GM19238 (cell line): ENCODE measurements at regions not wholly inside any gene's neighbourhood (a gene's known extent, or its start where the extent isn't known, plus 50 kb on each side); places are given as distances from the start of the nearest gene placed in this dataset.

Source experiments
- DNase-seq: peaks from one replicate; pipeline ENCODE4 v3.0.0; 2011; ENCODE audit warnings: low spot score; ENCODE audit not compliant: insufficient read length

DNA sequence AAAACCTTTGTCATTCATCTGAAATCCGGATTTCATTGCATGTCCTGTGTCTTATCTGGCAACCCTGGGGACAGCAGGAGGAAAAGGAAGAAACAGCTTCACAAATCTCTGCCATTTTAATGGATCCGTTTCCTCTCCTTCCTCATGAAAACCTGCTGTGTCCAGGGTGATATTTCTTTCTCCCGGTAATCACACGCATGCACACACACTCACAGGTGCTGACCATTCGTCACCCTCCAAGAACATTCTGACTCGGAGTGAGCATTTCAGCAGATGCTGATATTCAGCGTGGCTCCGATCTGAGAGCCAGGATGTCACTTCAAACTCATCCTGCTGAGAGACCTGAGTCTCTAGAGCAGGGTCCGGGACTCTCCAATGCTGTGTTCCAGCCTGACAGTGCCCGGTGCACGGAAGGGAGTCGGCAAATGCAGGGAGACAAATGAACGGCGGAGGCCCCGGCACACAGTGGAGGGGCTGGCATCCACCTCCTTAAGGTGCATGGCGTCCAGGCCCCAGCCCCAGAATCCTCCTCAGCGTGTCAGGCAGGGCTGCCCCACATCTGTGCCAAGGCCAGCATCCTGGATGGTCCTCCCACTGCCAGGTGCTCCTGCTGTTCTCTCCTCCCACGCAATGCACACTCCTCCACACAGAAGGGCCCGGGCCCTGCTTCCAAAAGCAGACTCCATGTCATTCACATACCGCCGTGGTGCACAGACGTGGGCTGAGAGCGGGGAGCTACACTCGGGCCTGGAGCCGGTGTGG, 70.7 kb downstream of the RBFOX3 start:
- no peak for DNase-seq

- no peak for DNase-seq
Measured at GRCh38 chr17:79538291-79538690, 72.6 kb downstream of the RBFOX3 start.

DNA sequence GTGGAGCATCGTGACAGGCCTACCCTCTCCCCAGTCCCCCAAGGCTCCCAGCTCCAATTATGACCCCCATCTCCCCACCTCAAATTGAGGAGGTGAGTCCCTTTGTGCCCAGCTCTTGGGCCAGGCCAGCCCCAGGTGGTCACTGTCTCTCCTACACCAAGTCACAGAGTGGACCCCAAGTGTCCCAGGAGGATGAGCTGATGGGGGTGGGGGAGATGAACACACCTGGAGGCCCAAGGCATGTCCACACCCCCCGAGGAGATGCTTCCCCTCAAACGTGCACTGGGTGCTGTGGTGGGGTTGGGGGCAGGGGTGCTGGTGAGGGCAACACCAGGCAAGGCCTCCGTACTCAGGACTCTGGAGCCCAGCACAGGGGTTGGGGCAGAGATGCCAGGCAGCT, 73.2 kb downstream of the RBFOX3 start:
- DNase-seq = no peak

DNA sequence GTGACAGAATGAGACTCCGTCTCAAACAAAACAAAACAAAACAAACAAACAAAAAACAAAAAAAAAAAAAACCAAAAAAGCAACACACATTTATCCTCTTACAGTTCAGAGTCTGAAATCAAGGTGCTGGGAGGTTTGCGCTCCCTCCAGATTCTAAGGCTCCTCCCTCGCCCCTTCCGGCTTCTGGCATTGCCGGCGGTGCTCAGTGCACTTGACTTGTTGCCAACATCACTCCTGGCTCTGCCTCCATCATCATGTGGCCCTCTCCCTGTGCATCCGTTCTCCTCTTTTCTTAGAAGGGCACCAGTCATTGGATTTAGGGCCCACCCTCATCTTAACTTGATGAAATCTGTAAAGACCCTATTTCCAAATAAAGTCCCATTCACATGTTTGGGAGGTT, 73.8 kb downstream of the RBFOX3 start:
- DNase-seq = no peak

DNA sequence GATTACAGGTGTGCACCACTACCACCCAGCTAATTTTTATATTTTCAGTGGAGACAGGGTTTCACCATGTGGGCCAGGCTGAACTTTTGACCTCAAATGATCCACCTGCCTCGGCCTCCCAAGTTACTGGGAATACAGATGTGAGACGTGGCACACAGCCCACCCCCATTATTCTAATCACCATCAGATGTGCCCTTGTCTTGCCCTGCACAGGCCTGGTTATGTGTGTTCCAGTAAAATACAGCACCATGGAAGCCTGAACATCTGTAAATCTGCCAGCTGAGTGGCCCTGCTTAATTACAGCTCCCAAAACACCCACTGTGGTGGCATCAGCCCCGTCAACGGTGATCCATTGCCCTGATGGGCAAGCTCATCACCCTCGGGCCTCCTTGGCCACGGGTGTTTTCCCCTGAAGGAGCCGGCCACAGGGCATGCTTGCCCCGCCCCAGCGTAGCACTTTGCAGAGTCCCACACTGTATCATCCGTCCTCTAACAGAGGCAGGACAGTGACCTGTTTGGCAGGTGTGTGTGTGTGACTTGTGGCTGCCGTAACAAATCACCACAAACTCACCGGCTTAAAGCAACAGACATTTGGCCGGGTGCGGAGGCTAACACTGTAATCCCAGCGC, 74.5 kb downstream of the RBFOX3 start:
- DNase-seq = no peak

GRCh38 chr17:79535728-79536025, 75.2 kb downstream of the RBFOX3 start:
- no peak for DNase-seq

DNA sequence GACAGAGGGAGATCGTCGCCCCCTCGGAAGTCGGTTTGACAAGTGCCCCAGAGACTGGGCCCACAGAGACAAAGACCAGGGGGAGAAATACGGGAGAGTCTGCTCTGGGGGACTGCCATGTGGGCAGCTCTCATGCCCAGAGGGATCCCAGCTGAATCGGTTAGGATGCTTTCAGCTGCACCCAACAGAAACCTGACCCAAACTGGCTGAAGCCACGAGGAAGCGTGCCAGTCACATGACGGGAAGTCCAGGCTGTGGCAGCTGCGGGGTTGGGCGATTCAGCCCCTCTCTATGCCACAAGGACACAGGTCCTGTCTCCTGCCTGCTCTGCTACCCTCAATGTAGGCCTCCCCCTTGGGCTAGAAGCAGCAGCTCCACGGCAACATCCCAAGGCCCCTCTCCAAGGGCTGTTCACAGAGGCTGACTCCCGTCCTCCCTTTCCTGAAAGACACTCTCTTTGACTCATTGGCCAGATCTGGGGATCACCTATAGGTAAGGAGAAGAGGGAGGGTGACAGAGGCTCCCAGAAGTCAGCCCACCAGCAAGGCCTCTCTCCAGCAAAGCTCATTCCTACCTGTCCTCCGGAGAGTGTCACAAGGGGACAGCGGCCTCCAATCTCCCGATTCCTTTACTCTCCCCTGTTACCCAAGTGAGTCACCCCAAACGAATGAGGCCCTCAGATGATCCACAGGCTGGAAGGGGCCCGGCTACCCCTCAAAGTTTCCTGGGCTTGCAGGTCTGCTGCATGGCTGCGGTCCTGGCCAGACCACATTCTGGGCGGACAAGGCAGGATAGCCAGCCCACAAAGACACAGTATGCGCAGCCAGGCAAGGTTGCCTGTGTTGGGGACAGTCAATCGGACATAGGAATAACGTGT, 75.8 kb downstream of the RBFOX3 start:
- DNase-seq = no peak

DNA sequence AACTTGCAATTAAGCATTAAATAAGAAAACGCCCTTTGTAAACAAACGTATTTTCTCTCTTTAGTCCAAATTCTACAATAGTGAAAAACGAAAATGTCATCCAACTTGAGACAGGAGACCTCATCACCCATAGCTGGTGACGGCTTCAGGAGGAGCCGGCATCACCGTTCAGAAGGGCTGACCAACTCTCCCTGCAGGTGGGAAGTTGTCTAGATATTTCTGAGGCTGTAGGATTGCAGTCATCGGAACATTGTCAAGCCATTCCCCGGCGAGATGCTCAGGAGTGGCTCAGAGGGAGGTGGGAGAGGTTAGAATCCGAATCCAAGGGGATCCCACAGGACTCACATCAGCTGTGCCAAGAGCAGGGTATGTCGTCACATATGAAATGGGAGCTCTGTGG, 76.7 kb downstream of the RBFOX3 start:
- no peak for DNase-seq

DNA sequence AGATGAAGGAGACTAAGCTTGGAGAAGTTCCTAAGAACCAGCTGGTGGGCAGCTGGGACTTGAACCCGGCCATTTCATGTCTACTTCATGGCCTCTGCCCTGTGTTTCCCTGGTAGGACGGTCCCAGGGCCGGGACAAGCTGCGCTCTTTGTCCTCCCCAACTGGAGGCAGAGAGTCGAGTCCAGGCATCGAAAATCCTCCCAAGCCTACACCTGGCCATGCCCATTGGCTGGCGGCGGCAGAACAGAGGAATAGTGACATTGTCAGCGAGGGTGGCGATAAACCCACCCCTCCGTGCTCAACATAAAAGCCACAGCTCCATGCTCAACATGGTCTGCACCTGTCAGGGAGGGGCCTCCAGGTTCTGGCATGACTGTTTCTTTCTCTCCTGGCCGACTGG, 77.7 kb downstream of the RBFOX3 start:
- no peak for DNase-seq

GRCh38 chr17:79532107-79532790, 78.6 kb downstream of the RBFOX3 start:
- no peak for DNase-seq

GRCh38 chr17:79531191-79532095, 79.4 kb downstream of the RBFOX3 start:
- no peak for DNase-seq

GRCh38 chr17:79530361-79531105, 80.3 kb downstream of the RBFOX3 start:
- DNase-seq = no peak

- DNase-seq = no peak
Measured at GRCh38 chr17:79529661-79530081, 81.2 kb downstream of the RBFOX3 start.

GRCh38 chr17:79528592-79529125, 82.2 kb downstream of the RBFOX3 start:
- no peak for DNase-seq

DNA sequence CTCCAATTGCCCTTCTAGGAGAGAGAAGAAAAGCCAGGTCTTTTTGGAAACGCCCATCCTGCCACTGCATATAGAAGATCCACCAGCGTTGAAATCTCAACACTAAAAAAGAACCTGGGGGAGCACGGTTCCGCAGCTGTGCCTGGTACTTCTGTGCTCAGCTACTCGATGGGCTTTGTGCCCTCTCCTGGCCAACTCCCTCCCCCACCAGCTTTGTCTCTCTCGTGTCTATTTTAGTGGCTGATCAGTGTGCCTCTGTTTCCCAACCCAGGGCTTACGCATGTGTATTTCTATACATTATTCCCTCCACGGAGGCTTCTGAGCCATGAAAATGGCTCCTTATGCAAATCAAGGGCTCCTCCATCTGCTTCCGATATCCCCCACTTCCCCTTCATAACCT, 83.5 kb downstream of the RBFOX3 start:
- no peak for DNase-seq

DNA sequence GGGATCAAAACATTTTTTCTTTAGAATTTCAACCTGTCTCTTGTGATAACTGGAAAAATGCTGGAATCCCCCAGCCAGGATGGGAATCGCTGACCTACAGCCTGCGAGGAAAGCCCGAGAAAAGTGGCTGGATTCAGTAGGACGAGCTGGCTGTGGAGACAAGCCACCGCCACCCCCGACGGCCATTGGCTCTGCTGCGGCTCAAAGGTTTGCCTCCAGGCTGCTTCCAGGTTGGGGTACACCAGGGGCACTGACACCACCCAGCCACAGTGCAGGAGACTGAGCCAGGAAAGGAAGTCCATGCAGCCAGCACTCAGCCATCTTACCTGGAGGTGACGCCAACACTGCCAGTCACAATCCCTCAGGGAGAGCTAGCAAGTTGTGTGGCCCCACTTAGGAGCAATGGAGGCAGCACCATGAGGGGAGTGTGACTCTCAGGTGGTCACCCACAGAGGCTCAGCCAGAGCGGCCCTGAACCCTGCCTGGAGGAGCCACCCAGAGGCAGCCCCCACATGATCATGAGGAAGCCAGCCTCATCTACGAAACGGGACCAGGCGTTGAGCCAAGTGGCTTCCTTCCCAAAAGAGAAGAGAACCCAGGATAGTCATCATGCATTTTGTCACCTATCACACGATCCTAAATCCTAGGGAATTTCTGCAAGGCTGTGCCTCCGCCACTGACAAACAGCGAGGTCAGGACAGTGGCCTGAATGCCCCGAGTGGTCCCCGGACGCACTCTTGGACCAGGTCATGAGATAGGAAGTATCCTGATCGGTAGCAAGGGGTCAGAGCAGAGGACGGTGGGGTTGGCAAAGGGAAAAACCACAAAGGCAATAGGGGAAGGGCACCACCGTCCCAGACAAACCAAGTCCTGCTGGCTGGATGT, 84.8 kb downstream of the RBFOX3 start:
- no peak for DNase-seq

- DNase-seq = no peak
Measured at GRCh38 chr17:79524213-79525187, 86.4 kb downstream of the RBFOX3 start.

GRCh38 chr17:79522414-79522813, 88.4 kb downstream of the RBFOX3 start:
- no peak for DNase-seq
